ENCODE measurements at regions not wholly inside any gene's neighbourhood (a gene's known extent, or its start where the extent isn't known, plus 50 kb on each side); places are given as distances from the start of the nearest gene placed in this dataset.

DNA sequence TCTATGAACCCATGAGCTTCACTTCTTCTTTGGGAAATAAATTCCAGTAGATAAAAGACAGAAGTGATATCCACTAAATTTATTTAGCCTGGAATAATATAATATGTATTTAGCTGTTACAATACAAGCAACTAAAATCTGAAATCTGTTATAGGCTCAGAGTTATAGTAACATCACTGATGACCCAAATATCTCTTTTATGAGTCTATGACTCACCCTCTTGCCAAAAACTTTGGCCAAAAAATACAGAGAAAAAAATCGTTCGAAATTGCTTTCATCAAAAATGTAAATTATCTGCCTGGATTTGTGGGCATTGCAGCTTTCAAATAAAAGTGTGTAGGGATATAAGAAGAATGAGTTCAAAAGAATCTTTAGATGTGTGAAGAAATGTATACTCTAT is 89.4 kb upstream of the DKK2 start:
- TF ChIP-seq, protein P1, sequence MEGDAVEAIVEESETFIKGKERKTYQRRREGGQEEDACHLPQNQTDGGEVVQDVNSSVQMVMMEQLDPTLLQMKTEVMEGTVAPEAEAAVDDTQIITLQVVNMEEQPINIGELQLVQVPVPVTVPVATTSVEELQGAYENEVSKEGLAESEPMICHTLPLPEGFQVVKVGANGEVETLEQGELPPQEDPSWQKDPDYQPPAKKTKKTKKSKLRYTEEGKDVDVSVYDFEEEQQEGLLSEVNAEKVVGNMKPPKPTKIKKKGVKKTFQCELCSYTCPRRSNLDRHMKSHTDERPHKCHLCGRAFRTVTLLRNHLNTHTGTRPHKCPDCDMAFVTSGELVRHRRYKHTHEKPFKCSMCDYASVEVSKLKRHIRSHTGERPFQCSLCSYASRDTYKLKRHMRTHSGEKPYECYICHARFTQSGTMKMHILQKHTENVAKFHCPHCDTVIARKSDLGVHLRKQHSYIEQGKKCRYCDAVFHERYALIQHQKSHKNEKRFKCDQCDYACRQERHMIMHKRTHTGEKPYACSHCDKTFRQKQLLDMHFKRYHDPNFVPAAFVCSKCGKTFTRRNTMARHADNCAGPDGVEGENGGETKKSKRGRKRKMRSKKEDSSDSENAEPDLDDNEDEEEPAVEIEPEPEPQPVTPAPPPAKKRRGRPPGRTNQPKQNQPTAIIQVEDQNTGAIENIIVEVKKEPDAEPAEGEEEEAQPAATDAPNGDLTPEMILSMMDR (IDR thresholded peaks at IDR 0.05) = no peak
- no peak for TF ChIP-seq ZFX (IDR thresholded peaks at IDR 0.05; ENCODE audit: borderline replicate concordance)

Data from 22Rv1 (cell line).